GM10266 (cell line): ENCODE measurements at regions not wholly inside any gene's neighbourhood (a gene's known extent, or its start where the extent isn't known, plus 50 kb on each side); places are given as distances from the start of the nearest gene placed in this dataset.

Experiments used
- DNase-seq: peaks from one replicate; pipeline ENCODE4 v3.0.0; 2012; ENCODE audit errors: extremely low spot score
- CTCF ChIP-seq: IDR thresholded peaks from 2 replicates; pipeline ENCODE4 v1.5.1; 2012; ENCODE audit warnings: mild to moderate bottlenecking, low read depth; ENCODE audit not compliant: control insufficient read depth, insufficient read depth; ENCODE audit errors: missing control alignments

DNA sequence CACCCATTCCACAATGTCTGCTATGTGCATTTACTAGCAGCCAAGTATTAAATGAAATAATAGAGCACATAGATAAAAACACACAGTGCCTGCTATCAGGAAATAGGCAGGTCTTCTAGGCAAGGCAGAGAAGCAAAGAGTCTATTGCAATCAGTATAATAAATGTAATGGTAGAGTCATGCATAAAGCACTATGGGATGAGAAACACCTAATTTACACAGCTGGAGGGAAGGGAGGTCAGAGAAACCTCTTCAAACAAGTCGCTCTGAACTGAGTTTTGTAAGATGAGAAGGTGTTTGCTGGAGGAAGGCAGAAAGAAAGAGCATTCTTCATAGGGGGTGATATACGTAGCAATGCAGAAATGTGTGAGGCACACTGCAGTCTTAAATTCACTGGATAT is 341.0 kb upstream of the DMAC1 start:
- no peak for TF ChIP-seq CTCF
- DNase-seq, result no peak

GRCh38 chr9:8139756-8140155 is 340.2 kb upstream of the DMAC1 start:
- DNase-seq, result no peak
- TF ChIP-seq CTCF, result no peak

- TF ChIP-seq CTCF, result no peak
- no peak for DNase-seq
Measured at GRCh38 chr9:8136477-8136876, 336.9 kb upstream of the DMAC1 start.

GRCh38 chr9:8134635-8135034 is 335.1 kb upstream of the DMAC1 start:
- TF ChIP-seq CTCF, result no peak
- DNase-seq, result no peak

DNA sequence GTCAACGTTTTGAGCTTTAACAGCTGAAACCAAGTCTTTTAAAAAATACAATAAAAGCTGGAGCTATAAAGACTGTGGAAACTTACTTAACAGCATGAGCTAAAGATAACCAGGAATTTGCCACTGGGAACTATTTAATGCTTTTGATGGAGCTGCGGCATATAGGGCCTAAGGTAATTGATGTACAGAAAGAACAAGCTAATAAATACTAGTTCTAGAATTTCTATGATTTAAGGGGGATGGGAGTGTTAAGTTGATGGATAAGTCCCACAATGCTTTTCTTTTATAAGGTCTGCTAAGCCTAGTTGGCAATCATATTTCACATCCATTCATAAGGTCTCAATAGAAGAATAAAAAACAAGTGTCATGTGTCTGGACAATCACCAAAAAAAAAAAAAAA is 334.0 kb upstream of the DMAC1 start:
- DNase-seq, result no peak
- no peak for TF ChIP-seq CTCF

GRCh38 chr9:8115570-8115969 is 316.0 kb upstream of the DMAC1 start:
- TF ChIP-seq CTCF, result no peak
- no peak for DNase-seq

- DNase-seq, result no peak
- no peak for TF ChIP-seq CTCF
Measured at GRCh38 chr9:8114826-8115225, 315.2 kb upstream of the DMAC1 start.
